Small intestine (tissue), 7 donors: ENCODE measurements at regions not wholly inside any gene's neighbourhood (a gene's known extent, or its start where the extent isn't known, plus 50 kb on each side); places are given as distances from the start of the nearest gene placed in this dataset.

ENCODE experiments used
- DNase-seq, 2 donors: peaks; one replicate each; pipeline versions ENCODE4 v3.0.0 to v3.0.0-alpha.2; 2013
- FAIRE-seq: peaks from 2 replicates; lab custom pipeline; 2012; peaks lifted over from hg19 to GRCh38; lab: Jason Lieb, UNC
- H3K27ac ChIP-seq, 3 donors: one replicate each; pipeline ENCODE4 v1.5.1; 2013; ENCODE audit warnings: low read length in 2 of 3, mild to moderate bottlenecking in 2 of 3, control low read depth in 1 of 3, inconsistent platforms in 1 of 3, low read depth in 1 of 3, moderate library complexity in 1 of 3
- H3K27me3 ChIP-seq, 3 donors: one replicate each; pipeline ENCODE4 v1.6.1; 2013; ENCODE audit warnings: low read length in 3 of 3, inconsistent platforms in 1 of 3; ENCODE audit not compliant: control insufficient read depth in 3 of 3, insufficient read depth in 3 of 3
- H3K36me3 ChIP-seq, 3 donors: one replicate each; pipeline ENCODE4 v1.6.1; 2013; ENCODE audit warnings: low read length in 3 of 3, inconsistent platforms in 1 of 3, low read depth in 1 of 3, mild to moderate bottlenecking in 1 of 3, moderate library complexity in 1 of 3; ENCODE audit not compliant: control insufficient read depth in 3 of 3, insufficient read depth in 2 of 3
- H3K4me1 ChIP-seq, 3 donors: one replicate each; pipeline ENCODE4 v1.6.1; 2013; ENCODE audit warnings: low read length in 2 of 3, inconsistent platforms in 1 of 3, low read depth in 1 of 3, mild to moderate bottlenecking in 1 of 3, moderate library complexity in 1 of 3; ENCODE audit not compliant: control insufficient read depth in 3 of 3, insufficient read depth in 2 of 3
- H3K4me3 ChIP-seq, 3 donors: one replicate each; pipeline ENCODE4 v1.5.1; 2013; ENCODE audit warnings: low read length in 3 of 3, control low read depth in 1 of 3, inconsistent platforms in 1 of 3, low read depth in 1 of 3, mild to moderate bottlenecking in 1 of 3, moderate library complexity in 1 of 3
- H3K9me3 ChIP-seq, 2 donors: one replicate each; pipeline ENCODE4 v1.6.1; 2013; ENCODE audit warnings: low read depth in 1 of 2, low read length in 1 of 2; ENCODE audit not compliant: control insufficient read depth in 2 of 2, insufficient read depth in 1 of 2
- WGBS, 3 donors: extraction: QIAGEN DNeasy Blood & Tissue Kit; methylation state at CpG; one replicate each; pipeline ENCODE4 v1.1.7; 2013; 5-methylcytosine and 5-hydroxymethylcytosine counted together
- donor health status: healthy with polysubstance abuse.
- donor health status: control.
- donor health status: control.
- donor health status: Bipolar disorder and iron deficiency.
- donor health status: healthy.

- 50 to 59% (median 52%) methylated on average over 2 of the region's 2 CpGs for WGBS, 3 donors
- H3K27me3 ChIP-seq: no peaks in the 10 kb centered on the region
- H3K4me1 ChIP-seq: no peaks in the 10 kb centered on the region
- FAIRE-seq (no peak), DNase-seq (no peak)
- no peak overlapping the region for H3K4me3 ChIP-seq
- H3K9me3 ChIP-seq: no peaks in the 10 kb centered on the region
- H3K27ac ChIP-seq: no peak overlapping the region
- no peaks in the 10 kb centered on the region for H3K36me3 ChIP-seq
These were observed 314.4 kb upstream of the ZP4 start for GRCh38 chr1:238205045-238205662.

- DNase-seq (no peak), FAIRE-seq (no peak)
- Histone ChIP-seq H3K27ac (no peak overlapping the region), H3K27me3 (no peaks in the 10 kb centered on the region), H3K9me3 (no peaks in the 10 kb centered on the region), H3K4me3 (no peak overlapping the region), H3K4me1 (no peaks in the 10 kb centered on the region), H3K36me3 (no peaks in the 10 kb centered on the region)
- 51 to 71% (median 57%) methylated on average over 2 of the region's 2 CpGs for WGBS, 3 donors
These were observed 311.3 kb upstream of the ZP4 start for GRCh38 chr1:238201992-238202391.

GRCh38 chr1:238199325-238199724, 308.6 kb upstream of the ZP4 start:
- no peak for DNase-seq
- H3K4me1 ChIP-seq: no peaks in the 10 kb centered on the region
- 58 to 75% (median 58%) methylated on average over 1 of the region's 1 CpG for WGBS, 3 donors
- H3K4me3 ChIP-seq: no peak overlapping the region
- no peaks in the 10 kb centered on the region for H3K9me3 ChIP-seq
- no peaks in the 10 kb centered on the region for H3K36me3 ChIP-seq
- no peaks in the 10 kb centered on the region for H3K27me3 ChIP-seq
- H3K27ac ChIP-seq: no peak overlapping the region
- FAIRE-seq: no peak

- Histone ChIP-seq H3K9me3 (no peaks in the 10 kb centered on the region), H3K4me1 (no peaks in the 10 kb centered on the region), H3K36me3 (no peaks in the 10 kb centered on the region), H3K27ac (no peak overlapping the region), H3K4me3 (no peak overlapping the region), H3K27me3 (no peaks in the 10 kb centered on the region)
- 85 to 89% (median 86%) methylated on average over 1 of the region's 1 CpG for WGBS, 3 donors
- no peak for DNase-seq
- no peak for FAIRE-seq
These were observed 305.8 kb upstream of the ZP4 start for GRCh38 chr1:238196516-238196915.

- no peak for FAIRE-seq
- H3K27ac ChIP-seq: no peak overlapping the region
- 46 to 68% (median 52%) methylated on average over 1 of the region's 1 CpG for WGBS, 3 donors
These were observed 300.4 kb upstream of the ZP4 start for GRCh38 chr1:238191170-238191569.

GRCh38 chr1:238187575-238187949, 296.8 kb upstream of the ZP4 start:
- Histone ChIP-seq H3K27me3 (no peaks in the 10 kb centered on the region), H3K4me3 (no peak overlapping the region), H3K27ac (no peak overlapping the region), H3K9me3 (peaks cover 0 to 5% of the 10 kb centered on the region in 2 donors), H3K36me3 (no peaks in the 10 kb centered on the region), H3K4me1 (no peaks in the 10 kb centered on the region)
- no peak for FAIRE-seq
- no peak for DNase-seq
- WGBS, 3 donors: 80 to 89% (median 89%) methylated on average over 3 of the region's 3 CpGs

More at GRCh38 chr1:238191170-238191569, 300.4 kb upstream of the ZP4 start:
- no peaks in the 10 kb centered on the region for H3K27me3 ChIP-seq
- H3K36me3 ChIP-seq: no peaks in the 10 kb centered on the region
- no peaks in the 10 kb centered on the region for H3K4me1 ChIP-seq
- H3K4me3 ChIP-seq: no peak overlapping the region
- H3K9me3 ChIP-seq: no peaks in the 10 kb centered on the region
- DNase-seq: no peak

- Histone ChIP-seq H3K9me3 (peaks cover 0 to 8% of the 10 kb centered on the region in 2 donors), H3K36me3 (no peaks in the 10 kb centered on the region), H3K27ac (no peak overlapping the region), H3K27me3 (no peaks in the 10 kb centered on the region), H3K4me3 (no peak overlapping the region), H3K4me1 (no peaks in the 10 kb centered on the region)
- DNase-seq (no peak), FAIRE-seq (no peak)
- WGBS, 3 donors: 71 to 86% (median 71%) methylated on average over 4 of the region's 4 CpGs
These were observed 296.3 kb upstream of the ZP4 start for GRCh38 chr1:238186887-238187574.

GRCh38 chr1:238177960-238178645, 287.4 kb upstream of the ZP4 start:
- Histone ChIP-seq H3K27me3 (no peaks in the 10 kb centered on the region), H3K9me3 (peaks cover 0 to 7% of the 10 kb centered on the region in 2 donors), H3K36me3 (no peaks in the 10 kb centered on the region), H3K4me3 (no peak overlapping the region), H3K27ac (no peak overlapping the region), H3K4me1 (no peaks in the 10 kb centered on the region)
- DNase-seq (no peak), FAIRE-seq (no peak)
- WGBS, 3 donors: 76 to 88% (median 80%) methylated on average over 7 of the region's 7 CpGs
